GM12892 (cell line): ENCODE measurements at regions not wholly inside any gene's neighbourhood (a gene's known extent, or its start where the extent isn't known, plus 50 kb on each side); places are given as distances from the start of the nearest gene placed in this dataset.

ENCODE experiments used
- POLR2A ChIP-seq: IDR thresholded peaks from 2 replicates; pipeline ENCODE4 v1.6.1; 2011; ENCODE audit warnings: low read depth, low read length, control low read depth
- POLR2AphosphoS5 ChIP-seq: IDR thresholded peaks from 2 replicates; pipeline ENCODE4 v1.6.1; 2011; ENCODE audit warnings: low read depth, low read length, control low read depth

GRCh38 chr20:12598894-12599293, 409.9 kb upstream of the SPTLC3 start:
- TF ChIP-seq POLR2A (no peak), POLR2AphosphoS5 (no peak)
